HG03565 (cell line): ENCODE measurements at regions not wholly inside any gene's neighbourhood (a gene's known extent, or its start where the extent isn't known, plus 50 kb on each side); places are given as distances from the start of the nearest gene placed in this dataset.

Experiments used
- ATAC-seq: cut with Tn5 transposase; IDR thresholded peaks from one replicate; pipeline ENCODE4 v1.9.1; 2021; ENCODE audit warnings: mild to moderate bottlenecking, moderate library complexity; ENCODE audit not compliant: unreplicated experiment

DNA sequence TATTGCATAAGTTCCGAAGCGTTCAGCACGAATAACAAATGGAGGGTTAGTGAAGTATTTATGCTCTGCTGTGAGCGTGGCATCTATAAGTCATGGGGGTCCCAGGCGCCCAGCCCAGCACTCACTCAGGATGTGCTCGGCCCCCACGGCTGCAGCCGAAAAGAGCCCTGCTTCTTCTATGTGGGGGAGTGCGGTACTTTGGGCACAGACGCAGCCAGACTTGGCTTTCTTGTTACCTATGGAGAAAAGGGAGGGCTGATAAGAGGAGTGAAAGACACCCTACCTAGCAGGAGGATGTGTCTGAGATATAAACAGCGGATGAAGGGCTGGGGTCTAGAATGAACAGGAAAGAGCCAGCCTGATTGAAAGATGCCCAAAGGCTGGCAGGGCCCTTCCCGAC lies 51.4 kb downstream of the MRPL36 start:
- ATAC-seq = no peak

DNA sequence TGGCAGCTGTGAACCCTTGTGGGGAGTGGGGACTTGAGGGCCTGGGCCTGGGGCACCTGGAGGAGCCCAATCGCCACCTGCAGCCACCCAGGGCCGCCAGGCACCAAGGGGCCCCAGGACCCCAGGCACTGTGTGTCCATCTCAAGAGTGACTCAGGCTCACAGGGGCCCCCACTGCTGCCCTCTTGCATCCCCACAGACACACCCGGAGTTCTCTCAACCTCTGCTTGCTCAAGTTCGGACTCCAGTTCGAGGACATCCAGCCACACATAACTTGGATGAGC lies 51.9 kb downstream of the MRPL36 start:
- ATAC-seq = no peak

DNA sequence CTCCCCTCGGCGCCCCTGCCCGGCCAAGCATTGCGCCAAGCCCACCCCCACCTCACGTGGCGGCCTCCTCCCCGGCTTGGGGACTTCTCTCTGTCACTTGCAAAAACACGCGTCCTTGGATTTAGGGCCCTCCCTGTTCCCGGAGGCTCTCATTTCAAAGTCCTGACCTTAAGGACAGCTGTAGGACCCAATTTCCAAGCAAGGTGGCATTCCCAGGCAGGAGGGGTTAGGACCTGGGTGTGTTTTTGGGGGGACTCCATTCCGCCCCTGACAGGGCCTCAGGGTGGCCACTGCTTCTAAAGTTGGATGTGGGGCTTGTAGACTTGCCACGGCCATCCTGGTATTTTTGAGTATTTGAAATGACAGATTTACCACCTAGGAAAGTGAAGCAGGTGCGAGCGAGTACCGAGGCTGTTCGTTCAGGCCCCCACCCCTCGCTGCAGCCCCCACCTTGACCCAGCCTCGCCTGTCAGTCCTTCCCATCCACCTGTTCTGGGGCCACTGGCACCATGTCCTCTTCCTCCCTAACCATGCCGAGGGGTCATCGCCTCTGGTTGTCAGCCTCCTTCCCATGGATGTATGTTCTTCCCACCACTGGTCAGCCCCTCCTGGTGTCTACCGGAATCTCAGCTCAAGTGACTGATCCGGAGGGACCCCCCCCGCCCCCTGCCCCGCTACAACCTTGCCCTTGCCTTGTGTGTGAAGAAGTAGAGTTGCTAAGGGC lies 52.4 kb downstream of the MRPL36 start:
- no peak for ATAC-seq

DNA sequence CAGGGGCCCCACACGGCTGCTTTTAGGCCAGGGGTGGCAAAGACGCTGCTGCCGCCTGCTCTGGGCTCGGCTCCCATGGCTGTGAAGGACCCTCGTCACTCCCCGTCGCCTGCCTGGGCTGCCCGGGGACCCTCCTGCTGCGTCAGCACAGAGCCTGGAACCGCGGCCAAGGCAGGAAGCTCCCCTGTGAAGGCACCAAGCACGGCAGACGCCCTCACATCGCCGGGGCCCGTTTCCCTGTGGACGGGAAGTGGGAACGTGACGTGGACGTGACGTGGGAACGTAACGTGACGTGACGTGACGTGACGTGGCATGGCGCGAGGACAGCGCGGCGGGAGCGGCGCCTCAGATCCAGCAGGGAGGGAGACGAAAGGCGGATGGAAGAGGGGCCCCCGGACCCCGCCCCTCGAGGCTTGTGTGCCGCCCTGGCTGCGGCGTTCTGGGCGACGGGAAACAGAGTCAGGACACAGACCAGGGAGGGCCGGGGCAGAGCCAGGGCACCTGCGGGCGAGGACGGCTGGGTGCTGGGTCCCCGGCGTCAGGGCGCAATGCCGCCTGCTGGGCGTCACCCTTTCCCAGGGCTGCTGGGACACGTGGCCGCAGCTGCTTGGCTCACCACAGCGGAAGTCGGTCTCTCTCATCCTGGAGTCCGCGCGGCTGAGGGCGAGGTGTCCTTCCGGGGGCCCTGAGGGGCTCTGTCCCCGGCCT lies 53.1 kb downstream of the MRPL36 start:
- no peak for ATAC-seq

DNA sequence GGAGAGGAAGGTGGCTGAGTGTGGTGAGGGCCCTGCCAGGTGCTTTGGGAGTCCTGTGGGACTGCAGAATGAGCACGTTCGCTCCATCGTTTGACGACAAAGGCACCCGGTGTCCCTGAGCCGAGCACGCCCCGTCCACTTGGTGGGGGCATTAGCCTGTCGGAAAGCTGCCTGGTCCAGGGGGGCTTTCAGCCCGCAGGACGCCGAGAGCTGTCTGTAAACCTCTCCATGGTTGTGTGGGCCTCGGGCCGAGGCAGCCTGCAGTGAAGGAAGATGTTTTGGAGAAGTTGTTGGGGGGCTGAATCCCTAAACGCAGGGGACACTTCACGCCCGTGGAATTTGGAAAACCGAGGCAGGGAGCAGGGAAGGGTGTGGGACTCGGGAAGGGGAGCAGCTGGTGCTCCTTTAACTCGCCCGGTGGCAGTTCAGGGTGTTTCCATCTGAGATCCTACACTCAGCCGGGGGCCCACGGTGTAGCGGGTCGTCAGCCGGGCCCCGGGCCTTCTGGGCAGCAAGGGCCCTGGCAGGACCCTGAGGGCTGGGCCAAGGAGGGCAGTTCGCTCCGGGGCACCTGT lies 53.8 kb downstream of the MRPL36 start:
- ATAC-seq = no peak

DNA sequence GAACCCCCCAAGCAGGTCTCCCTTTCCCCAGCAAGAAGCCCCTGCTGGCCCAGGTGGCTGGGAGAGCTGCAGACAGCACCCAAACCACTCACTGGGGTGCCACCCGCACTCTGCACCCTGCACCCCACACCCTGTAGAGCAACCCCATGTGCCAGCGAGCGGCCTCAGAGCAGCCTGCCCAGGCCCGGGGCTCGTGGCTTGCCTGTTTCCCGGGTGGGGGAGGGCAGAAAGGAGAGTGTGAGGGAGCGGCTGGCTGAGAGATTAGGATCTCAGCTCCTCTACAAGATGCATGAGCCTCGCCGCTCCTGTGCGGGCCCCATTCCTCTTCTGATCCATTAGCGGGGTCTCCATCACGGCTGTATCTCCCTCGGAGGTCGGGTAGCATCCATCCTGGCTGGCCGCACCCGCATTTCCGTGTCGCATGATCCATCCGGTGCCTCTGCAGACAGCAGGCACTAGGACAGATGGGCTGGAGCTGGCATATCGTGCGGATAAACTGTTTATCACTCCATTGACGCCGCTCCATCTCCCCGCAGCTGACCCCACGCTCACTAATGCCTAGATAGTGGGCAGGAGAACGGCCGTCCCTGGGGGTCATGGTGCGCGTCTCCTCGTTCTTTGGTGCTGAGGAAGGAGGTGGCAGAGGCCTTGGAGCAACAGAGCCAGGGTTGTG lies 54.4 kb downstream of the MRPL36 start:
- ATAC-seq = no peak

DNA sequence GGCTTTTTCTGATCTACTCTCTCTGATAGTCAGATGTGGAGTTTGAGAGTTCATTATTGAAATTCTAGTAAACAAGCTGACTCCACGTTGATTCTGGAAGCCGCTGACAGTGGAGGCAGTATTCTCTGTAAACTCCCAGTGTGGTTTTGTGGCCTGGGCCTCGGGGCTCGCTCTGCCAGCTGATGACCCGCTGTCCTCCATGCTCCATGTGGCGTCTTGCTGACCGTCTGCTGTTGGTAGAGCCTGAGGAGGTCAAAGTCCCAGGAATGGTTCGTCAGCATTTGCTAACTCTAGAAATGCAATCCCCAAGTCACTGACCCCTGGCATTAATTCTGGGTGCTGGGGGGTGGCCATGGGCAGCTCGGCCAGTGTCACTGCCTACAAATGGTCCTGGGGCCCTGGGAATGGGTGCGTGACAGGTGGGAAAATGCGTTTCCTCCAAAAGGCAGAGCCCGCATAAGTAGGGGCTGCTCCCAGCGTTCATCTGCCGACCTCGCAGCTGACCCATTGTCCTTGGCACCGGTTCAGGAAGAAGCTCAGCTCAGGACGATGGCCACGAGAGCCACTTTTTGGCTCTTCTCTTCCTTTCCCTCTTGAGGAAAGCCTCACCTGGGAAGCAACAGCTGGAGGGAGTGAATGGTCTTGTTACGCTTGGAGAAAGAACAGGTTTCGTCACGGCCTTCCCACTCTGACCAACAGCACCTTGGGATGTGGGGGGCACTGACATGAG lies 55.1 kb downstream of the MRPL36 start:
- ATAC-seq = no peak

DNA sequence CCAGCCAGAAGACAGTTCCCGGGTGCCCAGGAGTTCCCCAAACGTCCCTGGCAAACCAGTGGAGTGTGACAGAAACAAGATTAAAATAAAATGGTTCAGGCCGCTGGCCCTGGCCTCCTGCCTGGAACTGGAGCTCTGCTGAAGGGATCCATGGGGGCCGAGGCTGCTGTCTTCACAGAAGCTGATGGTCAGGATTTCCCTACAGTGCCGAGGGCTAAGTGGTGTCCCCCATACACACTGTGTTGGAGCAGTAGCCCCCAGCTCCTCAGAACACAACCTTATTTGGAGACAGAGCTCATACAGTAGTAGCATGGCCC lies 55.9 kb downstream of the MRPL36 start:
- ATAC-seq = no peak

DNA sequence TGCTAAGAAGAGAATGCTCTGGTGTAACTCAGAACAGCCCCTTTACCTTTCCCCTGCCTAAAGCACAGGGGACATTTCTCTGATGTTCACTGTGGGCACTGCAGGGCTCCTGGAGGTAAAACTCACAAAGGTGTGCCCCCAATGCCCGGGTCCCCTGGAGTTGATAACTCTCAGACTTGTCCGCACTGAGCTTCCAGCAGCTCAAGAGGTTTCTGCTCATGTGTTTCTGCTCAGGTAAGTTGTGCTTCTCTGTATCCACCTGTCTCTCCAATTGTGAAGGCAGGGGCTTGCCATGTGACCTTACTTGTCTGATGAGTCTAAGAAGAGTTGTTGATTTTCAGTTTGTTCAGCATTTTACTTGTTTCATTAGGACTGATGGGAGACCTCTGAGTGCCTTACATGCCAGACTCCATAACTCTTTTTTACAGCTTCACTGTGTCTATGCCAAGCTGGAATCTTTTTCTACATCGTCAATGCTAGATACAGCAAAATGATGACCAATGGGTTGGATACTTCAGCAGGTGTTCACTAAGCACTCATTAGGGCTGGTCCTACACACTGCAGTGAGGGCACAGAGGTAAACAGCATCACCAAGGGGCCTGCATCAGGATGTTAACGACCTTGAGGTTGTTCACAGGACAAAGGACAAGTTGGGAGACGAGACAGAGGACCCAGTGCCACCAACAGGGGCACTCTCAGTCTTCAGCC lies 56.4 kb downstream of the MRPL36 start:
- no peak for ATAC-seq

DNA sequence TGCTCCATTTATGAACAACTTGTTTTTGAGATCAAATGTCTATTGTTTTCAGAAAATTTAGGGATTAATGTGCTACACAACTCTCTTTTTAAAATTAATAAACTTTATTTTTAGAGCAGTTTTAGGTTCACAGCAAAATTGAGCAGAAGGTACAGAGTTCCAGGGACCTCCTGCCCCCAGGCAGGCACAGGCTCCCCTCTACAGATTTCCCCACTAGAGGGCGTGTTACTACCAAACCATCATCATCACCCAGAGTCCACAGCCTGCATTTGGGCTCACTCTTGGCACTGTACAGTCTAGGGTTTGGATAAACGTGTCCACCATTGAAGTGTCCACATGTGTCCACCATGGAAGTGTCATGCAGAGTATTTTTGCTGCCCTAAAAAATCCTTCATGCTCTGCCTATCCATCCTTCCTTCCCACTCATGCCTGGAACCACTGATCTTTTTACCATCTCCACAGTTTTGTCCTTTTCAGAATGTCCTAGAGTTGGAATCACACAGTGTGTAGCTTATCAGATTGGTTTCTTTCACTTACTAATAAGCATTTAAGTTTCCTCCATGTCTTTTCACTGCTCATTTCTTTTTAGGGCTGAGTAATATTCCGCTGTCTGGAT lies 61.7 kb downstream of the MRPL36 start:
- peak; percentile 63 for ATAC-seq

DNA sequence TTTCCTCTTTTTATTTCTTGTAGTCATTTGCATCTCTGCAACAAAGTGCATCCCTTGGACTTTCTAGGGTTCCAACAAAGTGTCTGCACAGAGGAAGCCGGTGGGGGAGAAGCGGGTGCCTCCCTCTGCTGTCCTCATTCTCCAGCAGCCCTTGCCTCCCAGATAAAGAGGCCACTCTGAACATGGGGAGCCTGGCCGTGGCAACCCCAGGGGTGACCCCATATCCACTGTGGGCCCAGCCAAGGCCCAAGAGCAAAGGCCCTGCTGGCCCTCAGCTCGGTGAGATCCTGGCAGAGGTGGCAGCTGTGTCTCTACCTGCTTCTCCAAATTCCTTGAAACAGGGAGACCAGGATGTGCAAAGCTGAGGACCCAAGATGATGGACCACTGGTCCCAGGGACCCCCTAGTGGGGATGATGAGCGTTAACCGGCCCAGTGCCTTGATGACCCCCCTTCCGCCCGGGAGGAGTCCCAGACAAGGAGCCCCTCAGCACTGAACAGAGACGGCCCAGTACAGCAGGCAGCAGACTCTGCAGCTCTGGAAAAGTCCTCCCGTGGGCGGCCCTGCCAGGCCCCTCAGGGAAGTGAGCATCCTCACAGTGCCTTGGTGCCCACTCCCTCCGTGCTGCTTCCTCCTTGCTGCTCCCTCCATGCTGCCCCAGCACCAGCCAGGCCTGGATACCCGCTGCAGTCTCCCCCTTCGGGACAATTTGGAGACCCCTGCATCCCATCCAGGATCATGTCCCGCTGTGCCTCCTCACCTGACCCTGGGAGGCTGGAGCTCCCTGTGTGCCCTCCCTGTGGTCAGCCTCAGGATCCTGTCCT lies 62.5 kb downstream of the MRPL36 start:
- ATAC-seq = no peak

DNA sequence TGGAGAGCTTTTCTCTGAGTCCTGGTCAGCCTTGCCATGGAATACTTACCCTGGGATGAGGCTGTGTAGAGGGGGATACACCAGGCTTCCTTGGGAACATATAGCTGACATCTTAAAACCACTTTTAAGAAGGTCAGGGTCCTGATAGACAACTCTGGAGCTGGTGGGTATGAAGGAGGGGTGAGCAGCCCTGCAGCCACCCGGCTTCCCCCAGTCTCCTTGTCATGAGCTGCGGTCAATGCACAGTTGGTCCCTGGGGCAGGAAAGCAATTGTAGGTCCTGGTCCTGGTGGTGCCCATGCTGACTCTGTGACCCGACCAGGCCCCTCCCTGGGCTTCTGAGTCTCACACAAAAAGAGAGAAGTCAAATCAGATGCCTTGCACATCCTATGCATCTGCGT lies 63.6 kb downstream of the MRPL36 start:
- ATAC-seq = no peak

DNA sequence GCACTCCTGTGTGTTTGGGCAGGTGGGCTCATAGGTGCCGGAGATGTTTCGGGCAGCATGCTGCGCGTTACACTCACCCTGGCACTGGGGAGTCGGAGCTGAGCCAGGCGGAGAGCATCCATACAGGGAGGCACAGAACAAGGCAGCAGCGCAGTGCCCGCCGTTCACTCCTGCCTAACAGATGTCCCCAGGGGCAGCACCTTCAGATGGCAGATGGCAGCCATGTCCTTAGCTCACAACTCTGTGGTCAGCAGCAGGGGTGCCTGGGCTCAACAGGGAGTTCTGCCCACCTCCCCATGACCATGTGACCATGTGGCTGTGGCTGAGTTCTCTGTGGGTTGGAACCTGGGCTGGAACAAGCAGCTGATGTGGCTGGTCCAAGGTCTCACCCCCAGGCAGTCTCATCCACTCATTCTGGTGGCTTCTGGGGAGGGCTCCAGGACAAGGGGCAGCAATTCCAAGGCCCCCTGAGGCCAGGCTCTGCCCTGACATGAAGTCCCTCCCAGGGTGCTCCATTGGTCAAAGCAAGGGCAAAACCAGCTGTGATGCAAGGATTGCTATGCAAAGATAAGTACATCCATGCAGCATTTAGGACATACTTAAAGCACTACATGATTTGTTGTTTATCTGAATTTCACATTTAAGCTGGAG lies 64.2 kb downstream of the MRPL36 start:
- no peak for ATAC-seq

DNA sequence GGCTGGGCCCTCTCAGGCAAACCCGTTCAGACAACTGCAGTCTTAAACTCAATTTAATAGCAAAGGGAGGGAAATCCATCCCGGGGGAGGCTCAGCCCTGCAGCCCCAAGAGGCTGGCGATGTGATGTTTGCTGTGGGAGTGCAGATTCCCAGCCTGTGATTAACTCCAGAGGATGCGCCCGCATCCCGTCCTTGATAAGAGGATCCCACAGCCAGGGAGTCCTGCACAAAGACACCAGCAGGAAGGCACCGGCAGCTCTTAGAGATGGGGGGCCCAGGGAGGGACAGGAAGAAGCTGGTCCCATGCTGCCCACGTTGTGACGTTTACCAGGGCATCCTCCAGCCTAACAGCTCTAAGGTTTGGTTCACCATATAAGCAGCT lies 64.7 kb downstream of the MRPL36 start:
- no peak for ATAC-seq

DNA sequence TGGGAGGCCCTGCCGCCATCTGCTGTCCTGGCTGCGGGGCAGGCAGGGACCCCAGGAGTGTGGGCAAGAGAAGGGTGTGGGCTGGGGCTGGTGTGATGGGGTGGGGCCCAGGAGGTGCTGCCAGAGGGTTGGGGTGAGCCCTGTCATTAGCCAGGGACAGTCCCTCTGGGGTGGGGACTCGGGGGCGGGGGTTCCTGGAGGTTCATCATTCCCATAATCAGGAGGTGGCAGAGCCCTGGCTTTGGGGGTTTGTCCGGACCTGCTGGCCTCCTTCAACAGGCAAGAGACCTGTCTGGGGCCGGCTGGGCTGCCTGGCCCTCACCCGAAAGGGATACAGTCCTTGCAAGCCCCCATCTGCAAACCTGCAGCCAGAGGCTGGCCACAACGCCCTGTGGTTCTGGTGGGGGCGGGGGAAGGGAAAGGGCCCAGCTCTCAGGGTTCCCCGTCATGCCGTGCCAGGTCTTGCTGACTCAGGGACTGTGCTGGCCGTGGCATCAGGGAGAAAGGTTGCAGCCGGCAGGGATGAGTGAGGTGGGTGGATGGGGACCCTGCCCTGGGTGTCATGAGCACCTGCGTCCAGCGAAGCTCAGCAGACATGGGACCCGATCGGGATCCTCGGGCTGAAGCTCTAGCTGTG lies 65.2 kb downstream of the MRPL36 start:
- no peak for ATAC-seq

DNA sequence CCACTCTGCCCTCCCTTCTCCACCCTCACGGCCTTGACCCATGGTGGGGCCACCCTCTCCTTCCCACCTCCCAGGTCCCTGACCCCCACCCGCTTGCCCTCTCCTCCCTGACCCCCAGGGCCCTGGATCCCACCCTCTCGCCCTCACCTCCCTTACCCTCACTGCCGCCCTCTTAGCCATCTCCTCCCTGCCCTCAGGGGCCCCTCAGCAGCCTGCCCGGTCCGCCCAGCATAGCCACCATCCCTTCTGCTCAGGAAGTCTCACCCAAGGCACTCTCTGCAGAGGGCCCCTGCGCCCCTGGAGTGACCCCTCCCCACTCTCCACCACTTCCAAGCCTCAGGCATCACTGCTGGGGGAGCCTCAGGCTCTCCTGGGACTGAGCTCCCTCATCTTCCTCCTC lies 66.3 kb downstream of the MRPL36 start:
- ATAC-seq = no peak

DNA sequence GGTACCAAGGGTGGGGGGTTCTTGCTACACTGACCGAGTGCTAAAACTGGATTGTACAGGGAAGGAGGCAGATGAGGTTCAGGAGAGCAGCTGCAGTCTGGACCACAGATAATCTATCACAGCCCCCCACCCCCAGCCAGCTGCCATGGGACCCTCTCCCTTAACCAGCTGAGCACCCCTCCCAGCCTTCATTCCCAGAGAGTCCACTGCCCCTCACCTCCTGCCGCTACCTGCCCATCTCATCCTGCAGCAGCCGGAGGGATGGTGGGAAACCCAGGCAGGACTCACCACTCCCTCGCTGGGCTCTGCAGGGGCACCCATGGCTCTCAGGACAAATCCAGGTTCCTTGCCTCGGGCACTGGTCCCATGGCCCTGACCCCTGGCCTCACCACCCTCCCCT lies 66.7 kb downstream of the MRPL36 start:
- ATAC-seq = no peak

DNA sequence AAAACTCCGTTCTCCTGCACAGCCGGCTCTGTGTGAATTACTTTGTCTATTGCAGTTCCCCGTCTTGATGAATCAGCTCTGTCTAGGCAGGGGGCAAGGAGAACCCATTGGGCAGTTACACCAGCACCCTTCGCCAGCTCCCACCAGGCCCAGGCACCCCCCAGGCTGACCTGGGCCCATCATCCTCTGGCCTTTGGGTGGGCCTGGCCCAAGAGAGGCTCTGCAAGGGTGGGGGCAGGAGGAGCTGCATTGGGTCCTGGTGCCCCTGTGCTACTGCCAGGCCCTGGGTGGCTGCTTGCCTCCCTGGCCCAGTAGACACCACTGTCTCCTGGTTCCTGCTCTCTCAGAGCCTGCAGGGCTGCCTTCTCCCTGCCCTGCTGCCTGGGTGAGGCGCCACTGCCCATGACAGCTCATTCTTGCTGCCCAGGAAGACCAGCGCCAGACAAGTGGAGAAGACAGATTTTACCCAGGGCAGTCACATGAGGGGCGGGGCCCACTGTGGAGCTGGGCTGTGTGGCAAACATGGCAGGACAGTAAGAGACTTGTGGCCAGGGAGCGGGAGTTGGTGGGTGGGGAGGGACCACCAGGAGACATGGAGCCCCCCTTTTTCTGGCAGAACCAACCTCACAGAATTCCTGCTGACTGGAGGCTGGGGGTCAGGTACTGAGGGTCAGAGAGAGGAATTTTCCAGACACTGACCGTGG lies 67.2 kb downstream of the MRPL36 start:
- ATAC-seq = no peak
